Endodermal cell (in vitro differentiated cells): ENCODE measurements at regions not wholly inside any gene's neighbourhood (a gene's known extent, or its start where the extent isn't known, plus 50 kb on each side); places are given as distances from the start of the nearest gene placed in this dataset.

ENCODE experiments used
- DNase-seq: peaks from one replicate; pipeline ENCODE4 v3.0.0-alpha.2; 2017
- H3K27ac ChIP-seq: 2 replicates; pipeline ENCODE4 v1.5.1; 2013; ENCODE audit warnings: mild to moderate bottlenecking, low read depth, low read length, moderate library complexity
- H3K27me3 ChIP-seq: 2 replicates; pipeline ENCODE4 v1.6.1; 2013; ENCODE audit warnings: mild to moderate bottlenecking, low read length, moderate library complexity; ENCODE audit not compliant: insufficient read depth, control insufficient read depth, poor library complexity, severe bottlenecking
- H3K36me3 ChIP-seq: 2 replicates; pipeline ENCODE4 v1.7.0; 2013; ENCODE audit warnings: mild to moderate bottlenecking, low read length, moderate library complexity; ENCODE audit not compliant: control insufficient read depth, insufficient read depth
- H3K4me1 ChIP-seq: one replicate; pipeline ENCODE4 v1.7.0; 2013; ENCODE audit warnings: low read length; ENCODE audit not compliant: control insufficient read depth, insufficient read depth
- H3K4me3 ChIP-seq: 2 replicates; pipeline ENCODE4 v1.5.1; 2013; ENCODE audit warnings: mild to moderate bottlenecking, low read length, moderate library complexity
- H3K9ac ChIP-seq: 2 replicates; pipeline ENCODE4 v1.6.1; 2013; ENCODE audit warnings: mild to moderate bottlenecking, low read length, moderate library complexity; ENCODE audit not compliant: poor library complexity, severe bottlenecking; ENCODE audit errors: extremely low read depth
- H3K9me3 ChIP-seq: 2 replicates; pipeline ENCODE4 v1.6.1; 2013; ENCODE audit warnings: mild to moderate bottlenecking, low read length, moderate library complexity; ENCODE audit not compliant: control insufficient read depth
- H3K27ac Mint-ChIP-seq: 2 replicates; pipeline ENCODE4 v1.8.0; 2020; ENCODE audit warnings: mixed read lengths
- H3K27me3 Mint-ChIP-seq: 2 replicates; pipeline ENCODE4 v1.8.0; 2021; ENCODE audit warnings: mild to moderate bottlenecking, mixed read lengths; ENCODE audit not compliant: insufficient read depth
- H3K36me3 Mint-ChIP-seq: 2 replicates; pipeline ENCODE4 v1.8.0; 2020; ENCODE audit warnings: low read depth, mixed read lengths
- H3K4me1 Mint-ChIP-seq: 2 replicates; pipeline ENCODE4 v1.8.0; 2020; ENCODE audit warnings: mixed read lengths
- H3K4me3 Mint-ChIP-seq: 2 replicates; pipeline ENCODE4 v1.8.0; 2020; ENCODE audit warnings: mild to moderate bottlenecking, moderate library complexity, mixed read lengths
- H3K9me3 Mint-ChIP-seq: 2 replicates; pipeline ENCODE4 v1.8.0; 2020; ENCODE audit warnings: mild to moderate bottlenecking, mixed read lengths
- CTCF ChIP-seq: fragments of 200-600 bp; sonication (generic); conservative IDR thresholded peaks from 2 replicates; pipeline ENCODE4 v1.5.0; 2021; ENCODE audit warnings: antibody characterized with exemption, mild to moderate bottlenecking
- WGBS, 2 experiments: methylation state at CpG; one replicate each; pipeline versions ENCODE4 v1.1.5 to v1.1.7; 2013; ENCODE audit warnings: missing lambda C conversion rate in 2 of 2, mixed read lengths in 1 of 2; ENCODE audit not compliant: insufficient coverage in 1 of 2, insufficient read length in 1 of 2; 5-methylcytosine and 5-hydroxymethylcytosine counted together

GRCh38 chr2:120563616-120564015 is 172.1 kb upstream of the GLI2 start:
- Mint-ChIP-seq H3K4me1 (peaks cover 31% of the 10 kb centered on the region), H3K4me3 (no peak overlapping the region), H3K27ac (no peak overlapping the region), H3K9me3 (no peaks in the 10 kb centered on the region), H3K27me3 (peaks cover 64% of the 10 kb centered on the region), H3K36me3 (no peaks in the 10 kb centered on the region)
- no peak overlapping the region for H3K9ac ChIP-seq
- DNase-seq: no peak
- no peak for TF ChIP-seq CTCF
- no peaks in the 10 kb centered on the region for H3K9me3 ChIP-seq
- WGBS, 2 experiments: 93% methylated on average over 2 of the region's 2 CpGs; no CpG with 5 or more reads in 1 of the 2 experiments
- no peak overlapping the region for H3K27ac ChIP-seq
- H3K27me3 ChIP-seq: peaks cover 32% of the 10 kb centered on the region
- no peaks in the 10 kb centered on the region for H3K36me3 ChIP-seq
- no peak overlapping the region for H3K4me3 ChIP-seq
- H3K4me1 ChIP-seq: peaks cover 28% of the 10 kb centered on the region

GRCh38 chr2:120564213-120565094 is 171.2 kb upstream of the GLI2 start:
- no peaks in the 10 kb centered on the region for H3K9me3 ChIP-seq
- no peaks in the 10 kb centered on the region for H3K36me3 ChIP-seq
- H3K9me3 Mint-ChIP-seq: no peaks in the 10 kb centered on the region
- H3K27ac ChIP-seq: no peak overlapping the region
- peaks cover 63% of the 10 kb centered on the region for H3K27me3 Mint-ChIP-seq
- peaks cover 28% of the 10 kb centered on the region for H3K4me1 ChIP-seq
- H3K9ac ChIP-seq: no peak overlapping the region
- H3K4me1 Mint-ChIP-seq: peaks cover 33% of the 10 kb centered on the region
- TF ChIP-seq CTCF: peak; percentile 40
- peaks cover 32% of the 10 kb centered on the region for H3K27me3 ChIP-seq
- H3K27ac Mint-ChIP-seq: no peak overlapping the region
- WGBS, 2 experiments: 55 to 64% methylated on average over 7 to 23 of the region's 23 CpGs
- peak; percentile 75 for DNase-seq
- H3K36me3 Mint-ChIP-seq: no peaks in the 10 kb centered on the region
- H3K4me3 ChIP-seq: no peak overlapping the region
- no peak overlapping the region for H3K4me3 Mint-ChIP-seq

GRCh38 chr2:120565095-120565460 is 170.6 kb upstream of the GLI2 start:
- no peak for TF ChIP-seq CTCF
- Histone ChIP-seq H3K9ac (no peak overlapping the region), H3K36me3 (no peaks in the 10 kb centered on the region), H3K4me1 (peaks cover 28% of the 10 kb centered on the region), H3K27me3 (peaks cover 32% of the 10 kb centered on the region), H3K27ac (no peak overlapping the region), H3K4me3 (no peak overlapping the region), H3K9me3 (no peaks in the 10 kb centered on the region)
- no peaks in the 10 kb centered on the region for H3K36me3 Mint-ChIP-seq
- no peaks in the 10 kb centered on the region for H3K9me3 Mint-ChIP-seq
- no peak for DNase-seq
- H3K27me3 Mint-ChIP-seq: peaks cover 64% of the 10 kb centered on the region
- H3K4me3 Mint-ChIP-seq: no peak overlapping the region
- 86 to 87% methylated on average over 6 to 8 of the region's 8 CpGs for WGBS, 2 experiments
- H3K4me1 Mint-ChIP-seq: peaks cover 30% of the 10 kb centered on the region
- no peak overlapping the region for H3K27ac Mint-ChIP-seq
